ENCODE measurements at regions not wholly inside any gene's neighbourhood (a gene's known extent, or its start where the extent isn't known, plus 50 kb on each side); places are given as distances from the start of the nearest gene placed in this dataset.
"Not testable (repeated sequence)": the region's sequence is repeated elsewhere in the genome, so short reads cannot be mapped to it uniquely, and the experiment has no call there.

DNA sequence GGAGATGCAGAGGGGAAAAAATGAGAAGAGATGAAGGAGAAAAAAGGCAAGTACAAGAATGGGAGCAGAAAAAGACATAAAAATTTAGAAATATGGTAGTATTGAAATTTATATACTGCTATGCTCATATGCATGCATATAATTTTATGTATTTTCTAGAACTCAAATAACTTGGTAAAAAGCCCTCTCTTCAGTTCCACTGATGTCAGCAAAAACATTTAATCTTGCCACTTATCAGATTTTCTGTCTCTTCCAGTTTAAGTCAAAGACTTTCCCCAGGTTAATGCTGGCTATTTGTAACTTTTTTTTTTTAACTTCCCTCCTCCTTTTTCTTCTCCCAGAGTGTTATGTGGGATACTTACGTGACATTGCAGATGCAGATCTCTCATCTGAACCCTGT lies 617.5 kb upstream of the CPEB2 start:
- no peak for ATAC-seq
- intact Hi-C loops (cut with DNase I) = no loop called here

DNA sequence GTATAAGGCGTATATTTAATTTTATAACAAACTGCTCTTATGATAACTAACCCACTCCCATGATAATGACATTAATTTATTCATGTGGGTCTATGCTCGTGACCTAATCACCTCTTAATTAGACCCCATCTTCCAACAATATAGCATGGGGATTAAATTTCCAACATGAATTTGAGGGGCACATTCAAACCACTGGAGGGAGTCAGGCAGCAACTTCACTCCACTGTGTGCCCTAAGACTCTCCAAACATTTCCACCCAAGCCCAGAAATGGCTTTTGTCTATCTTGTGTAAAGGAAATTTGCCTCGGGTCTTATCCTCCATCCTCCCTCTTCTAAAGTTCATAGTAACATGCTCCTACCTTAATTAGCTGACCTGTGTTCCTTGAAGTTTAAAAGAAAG lies 616.1 kb upstream of the CPEB2 start:
- DNase-seq (ENCODE audit: missing footprints) (no peak), ATAC-seq (no peak)
- intact Hi-C loops (cut with DNase I) = no loop called here

More for the DNA sequence above, 617.5 kb upstream of the CPEB2 start:
- DNase-seq (ENCODE audit: missing footprints) = no peak

DNA sequence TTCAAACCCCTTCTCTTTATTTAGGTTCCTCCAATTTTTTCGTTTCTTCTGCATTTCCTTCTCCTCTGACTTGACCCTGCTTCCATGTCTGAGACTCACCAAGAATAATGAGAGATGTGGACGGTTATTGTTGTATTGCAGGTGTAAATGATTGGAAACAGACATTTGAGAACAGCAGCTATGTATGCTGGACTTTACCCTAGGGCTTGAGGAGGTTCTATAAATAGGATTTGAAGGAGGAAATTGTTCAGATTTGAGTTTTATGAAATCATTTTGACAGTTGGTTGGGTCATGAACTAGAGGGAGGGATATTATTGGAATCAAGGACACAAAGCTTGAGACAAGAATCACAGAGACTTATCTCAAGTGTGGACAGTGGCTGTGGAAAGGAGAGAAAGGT lies 614.6 kb upstream of the CPEB2 start:
- DNase-seq (ENCODE audit: missing footprints) (no peak), ATAC-seq (no peak)
- intact Hi-C loops (cut with DNase I) = no loop called here

DNA sequence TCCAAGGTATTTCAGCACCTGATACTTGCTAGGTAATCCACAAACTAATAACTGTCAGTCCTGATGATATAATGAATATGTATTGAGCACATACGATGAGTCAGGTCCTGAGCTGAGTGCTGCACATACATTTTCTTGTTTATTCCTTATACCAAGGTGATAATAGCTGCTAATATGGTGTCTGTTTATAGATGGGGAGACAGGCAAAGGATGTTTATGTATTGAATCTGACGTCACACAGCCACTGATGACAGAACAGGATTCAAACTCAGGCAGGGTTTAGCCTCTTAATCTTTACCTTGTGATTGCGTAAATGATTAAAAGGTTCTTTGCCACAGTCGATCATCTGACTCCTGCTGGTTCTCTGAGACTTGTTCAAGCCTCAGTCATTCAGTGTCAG lies 609.9 kb upstream of the CPEB2 start:
- no peak for DNase-seq (ENCODE audit: missing footprints)
- ATAC-seq = no peak
- intact Hi-C loops (cut with DNase I) = no loop called here

DNA sequence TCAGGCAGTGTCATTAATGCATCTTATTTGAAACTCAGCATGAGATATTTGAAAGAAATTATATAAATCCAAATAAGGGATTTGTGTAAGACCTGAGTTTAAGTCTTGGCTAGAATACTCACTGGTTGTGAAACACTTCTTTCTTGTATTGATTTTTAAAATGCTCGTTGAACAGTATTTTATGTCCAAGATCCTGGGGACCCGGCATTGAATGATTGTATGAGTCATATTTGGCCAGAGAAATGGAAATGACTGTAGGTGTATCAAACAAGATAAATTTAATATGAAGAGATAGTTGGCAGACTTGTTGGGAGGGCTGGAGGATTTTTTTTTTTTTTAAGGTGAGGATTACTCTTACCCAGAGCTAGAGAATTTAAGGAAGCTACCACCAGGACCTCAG lies 606.1 kb upstream of the CPEB2 start:
- ATAC-seq (no peak), DNase-seq (ENCODE audit: missing footprints) (no peak)
- intact Hi-C loops (cut with DNase I) = no loop called here

DNA sequence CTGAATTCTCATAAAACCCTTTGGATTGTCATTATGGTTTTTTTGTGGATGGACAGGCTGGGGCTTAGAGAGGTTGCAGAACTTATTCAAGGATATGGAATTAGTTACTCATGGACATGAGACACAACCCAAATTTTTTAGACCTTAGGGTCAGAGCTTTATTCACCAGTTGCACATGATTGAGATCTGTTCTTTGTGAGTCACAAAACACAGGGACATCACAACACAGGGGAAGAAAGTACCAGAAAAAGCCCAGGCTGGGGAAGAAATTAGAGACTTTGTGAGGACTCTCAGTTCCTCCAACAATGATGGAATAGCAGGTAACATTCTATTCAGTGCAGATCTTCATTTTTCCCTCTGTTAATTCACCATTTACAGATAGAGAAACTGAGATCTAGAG lies 602.4 kb upstream of the CPEB2 start:
- no peak for DNase-seq (ENCODE audit: missing footprints)
- ATAC-seq = no peak
- intact Hi-C loops (cut with DNase I) = no loop called here

DNA sequence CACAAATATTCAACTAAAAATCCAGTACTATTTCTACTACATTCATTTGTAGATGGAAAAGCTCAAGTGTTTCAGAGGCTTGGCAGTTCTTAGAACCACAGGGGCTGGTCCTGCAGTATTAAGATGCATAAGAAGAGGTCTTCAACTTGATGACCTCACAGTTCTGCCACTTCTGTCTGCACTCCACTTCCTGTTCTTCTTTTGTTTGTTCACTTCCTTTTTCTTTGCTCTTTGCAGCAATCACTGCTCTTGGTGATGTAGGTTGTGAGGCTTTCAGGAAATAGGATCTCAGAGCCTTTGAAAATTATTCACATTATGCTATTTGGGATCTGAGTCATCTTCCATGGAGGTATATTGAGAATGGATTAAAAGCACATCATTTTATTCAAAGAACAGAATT lies 602.0 kb upstream of the CPEB2 start:
- no peak for ATAC-seq
- intact Hi-C loops (cut with DNase I) = no loop called here
- DNase-seq (ENCODE audit: missing footprints) = no peak

DNA sequence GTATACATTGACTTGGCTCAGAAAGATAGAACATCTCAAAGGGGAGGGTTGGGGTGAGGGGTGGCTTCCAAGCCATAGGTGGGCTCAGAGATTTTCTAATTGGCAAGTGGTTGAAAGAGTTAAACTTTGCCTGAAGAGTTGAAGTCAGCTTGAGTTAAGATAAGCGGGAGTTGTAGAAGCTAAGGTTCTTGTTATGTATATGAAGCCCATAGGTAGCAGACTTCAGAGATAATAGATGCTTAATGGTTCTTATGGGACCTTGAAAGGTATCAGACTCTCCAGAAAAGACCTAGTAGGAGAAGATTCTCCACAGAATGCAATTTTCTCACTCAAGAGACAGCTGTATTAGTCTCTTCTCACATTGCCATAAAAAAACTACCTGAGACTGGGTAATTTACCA lies 599.1 kb upstream of the CPEB2 start:
- no peak for DNase-seq (ENCODE audit: missing footprints)
- no peak for ATAC-seq
- intact Hi-C loops (cut with DNase I) = no loop called here

DNA sequence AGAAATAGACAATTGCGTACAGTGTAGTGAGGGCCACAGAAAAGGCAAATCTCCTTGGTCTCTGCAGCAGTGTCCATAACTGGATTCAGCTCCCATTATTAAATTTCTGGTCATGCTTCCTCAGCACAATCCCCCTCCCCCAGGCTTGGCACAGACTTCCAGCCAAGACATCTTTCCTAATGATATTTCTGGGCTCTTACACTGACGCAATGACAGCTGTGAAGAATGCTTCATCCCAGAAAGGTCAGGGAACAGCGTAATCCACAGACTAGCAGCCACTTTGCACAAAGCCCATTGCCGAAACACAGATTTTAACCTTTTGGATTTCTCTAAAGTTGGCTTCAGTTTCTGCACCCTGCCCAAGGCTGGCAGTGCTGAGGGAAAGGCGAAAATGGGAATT lies 597.6 kb upstream of the CPEB2 start:
- no peak for DNase-seq (ENCODE audit: missing footprints)

DNA sequence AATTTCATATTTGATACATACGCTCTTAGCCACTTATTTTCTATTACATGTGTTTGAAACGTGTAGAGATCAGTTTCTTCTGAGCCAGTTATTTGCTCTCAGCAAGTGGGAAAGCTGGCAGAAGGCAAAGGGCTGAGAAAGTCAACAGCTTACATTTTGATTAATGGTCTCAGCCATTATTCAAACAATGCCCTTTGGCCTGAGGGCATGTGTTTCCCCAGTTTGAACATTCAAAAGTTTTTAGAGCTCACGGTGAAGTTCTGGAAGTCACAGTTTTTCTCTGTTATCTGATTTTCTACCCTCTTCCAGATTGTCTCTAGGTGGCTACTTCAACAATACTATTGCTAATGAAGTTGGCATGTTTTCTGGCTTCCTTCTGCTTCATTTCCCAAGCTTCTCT lies 591.8 kb upstream of the CPEB2 start:
- DNase-seq (ENCODE audit: missing footprints) (no peak), ATAC-seq (no peak)
- intact Hi-C loops (cut with DNase I) = no loop called here

More for the DNA sequence above, 597.6 kb upstream of the CPEB2 start:
- intact Hi-C loops (cut with DNase I) = no loop called here
- no peak for ATAC-seq

DNA sequence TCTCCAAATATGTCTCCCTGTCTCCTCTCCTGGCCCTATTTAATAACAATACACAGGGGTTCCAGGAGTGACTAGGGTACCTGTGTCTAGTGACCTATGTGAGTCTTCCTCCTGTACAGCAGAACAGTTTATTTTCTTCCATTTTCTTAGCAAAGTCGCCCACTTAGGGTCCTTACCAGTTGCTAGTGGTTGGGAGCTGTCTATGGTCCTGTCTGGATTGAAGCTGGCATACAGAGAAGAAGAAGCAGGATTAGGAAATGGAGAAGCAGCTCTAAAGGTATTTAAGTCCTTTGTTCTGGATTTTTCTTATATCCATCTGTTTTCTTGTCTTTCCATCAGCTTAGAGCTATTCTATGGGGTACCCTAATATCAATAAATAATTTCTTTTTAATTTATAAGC lies 587.1 kb upstream of the CPEB2 start:
- intact Hi-C loops (cut with DNase I) = no loop called here
- ATAC-seq (no peak), DNase-seq (ENCODE audit: missing footprints) (no peak)

DNA sequence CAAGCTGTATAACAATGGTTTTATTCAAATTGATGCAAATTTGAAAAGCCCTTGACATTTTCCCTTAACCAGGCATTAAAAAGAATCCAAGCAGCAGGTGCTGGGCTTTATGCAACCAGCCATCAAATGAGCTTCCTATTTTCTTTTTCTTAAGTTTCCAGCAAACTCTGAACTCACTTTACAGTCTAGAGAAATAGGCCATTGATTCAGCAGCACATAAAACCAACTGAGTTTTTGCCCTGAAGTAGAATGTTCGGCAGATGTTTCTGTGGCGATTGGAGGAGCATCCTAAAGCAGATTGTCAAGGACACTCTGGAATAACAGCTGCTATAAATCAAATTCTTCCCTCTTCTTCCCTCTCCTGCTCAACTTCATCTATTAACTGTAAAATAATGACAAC lies 582.8 kb upstream of the CPEB2 start:
- DNase-seq (ENCODE audit: missing footprints) = no peak
- ATAC-seq = no peak
- intact Hi-C loops (cut with DNase I) = no loop called here

DNA sequence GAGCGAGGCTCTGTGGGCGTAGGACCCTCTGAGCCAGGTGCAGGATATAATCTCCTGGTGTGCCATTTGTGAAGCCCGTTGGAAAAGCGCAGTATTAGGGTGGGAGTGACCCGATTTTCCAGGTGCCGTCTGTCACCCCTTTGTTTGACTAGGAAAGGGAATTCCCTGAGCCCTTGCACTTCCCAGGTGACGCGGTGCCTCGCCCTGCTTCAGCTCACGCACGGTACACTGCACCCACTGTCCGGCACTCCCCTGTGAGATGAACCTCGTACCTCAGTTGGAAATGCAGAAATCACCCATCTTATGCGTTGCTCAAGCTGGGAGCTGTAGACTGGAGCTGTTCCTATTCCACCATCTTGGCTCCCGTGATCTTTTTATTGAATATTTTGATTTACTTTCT lies 576.0 kb upstream of the CPEB2 start:
- DNase-seq (ENCODE audit: missing footprints); ATAC-seq; intact Hi-C loops (cut with DNase I): not testable (repeated sequence)

DNA sequence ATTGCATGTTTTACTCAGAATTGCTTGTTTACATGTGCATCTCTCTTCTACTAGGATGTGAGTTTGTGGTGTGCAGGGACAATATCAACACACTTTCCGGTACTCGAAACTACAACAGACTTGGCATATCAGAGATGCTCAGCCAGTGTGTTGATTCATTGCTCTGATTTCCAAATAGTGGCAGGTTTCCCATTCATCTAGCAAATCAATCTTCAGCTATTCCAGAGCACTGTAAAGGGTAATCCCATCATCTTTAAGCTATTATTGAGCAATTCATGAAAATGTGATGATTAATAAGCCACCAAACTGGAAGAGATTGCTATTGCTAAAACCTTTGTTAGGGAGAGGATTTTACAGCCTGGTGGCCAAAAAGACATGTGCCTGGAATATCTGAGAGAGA lies 574.2 kb upstream of the CPEB2 start:
- ATAC-seq (no peak), DNase-seq (ENCODE audit: missing footprints) (no peak)
- intact Hi-C loops (cut with DNase I) = no loop called here

DNA sequence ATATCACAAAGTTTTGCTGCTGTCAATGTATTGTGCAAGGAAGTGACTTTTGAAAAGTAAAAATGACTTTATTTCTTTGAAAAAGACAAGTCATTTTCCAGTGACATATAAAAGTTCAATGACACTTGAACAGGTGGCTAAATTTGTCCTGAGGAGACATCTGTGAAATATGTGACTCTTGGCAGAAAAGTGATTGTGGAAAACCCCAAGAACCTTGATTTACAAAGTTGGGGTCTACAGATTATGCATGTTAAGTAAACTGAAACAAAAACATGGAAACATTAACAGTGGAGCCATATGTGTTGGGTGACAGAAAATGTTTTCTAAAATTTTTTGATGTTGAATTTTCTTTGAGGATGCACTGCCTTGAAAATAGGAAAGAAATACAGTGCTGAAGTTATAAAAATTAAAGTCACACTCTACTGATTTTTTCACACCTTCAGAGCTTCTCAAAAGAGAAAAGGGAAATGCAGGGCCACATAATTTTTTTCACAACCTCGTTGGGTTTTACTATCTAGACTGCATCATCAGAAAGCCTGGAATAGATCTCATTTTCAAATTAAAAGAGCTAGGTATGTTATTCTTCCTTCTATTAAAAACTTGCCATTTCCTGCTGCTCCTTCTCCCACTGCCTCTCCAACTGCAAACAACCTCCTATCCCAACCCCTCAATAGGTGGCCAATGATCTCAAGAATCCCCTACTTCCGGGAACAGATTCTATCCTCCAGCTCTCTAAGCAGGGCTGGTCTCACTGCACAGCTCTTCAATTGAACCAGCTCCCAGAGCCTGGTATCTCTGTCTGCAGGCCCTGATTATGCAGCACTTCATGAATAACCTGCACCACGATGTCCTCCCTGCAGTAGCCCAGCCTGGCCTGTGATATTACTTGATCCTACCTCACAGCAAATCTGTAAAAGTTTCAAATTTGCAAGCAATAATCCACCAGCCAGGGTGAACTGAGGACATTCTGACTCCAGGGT lies 570.8 kb upstream of the CPEB2 start:
- DNase-seq (ENCODE audit: missing footprints) (no peak), ATAC-seq (peak; percentile 65)
- intact Hi-C loops (cut with DNase I) = no loop called here

DNA sequence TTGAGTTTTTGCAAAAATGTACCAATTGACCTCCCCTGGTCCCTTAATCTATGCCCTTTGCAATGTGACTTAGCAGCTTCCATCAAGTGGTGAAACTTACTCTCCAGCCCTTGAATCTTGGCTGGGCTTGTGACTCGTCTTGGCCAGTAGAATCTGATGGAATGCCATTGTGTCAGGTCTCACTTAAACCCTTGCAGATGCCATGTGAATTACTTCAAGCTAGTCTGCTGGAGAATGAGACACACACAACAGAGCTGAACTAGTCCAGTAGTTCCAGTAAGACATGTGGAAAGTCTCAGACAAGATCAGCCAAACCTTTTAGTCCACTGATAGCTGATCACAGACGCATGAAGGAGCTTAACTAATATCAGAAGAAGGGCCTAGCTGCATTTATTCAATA lies 567.8 kb upstream of the CPEB2 start:
- no peak for DNase-seq (ENCODE audit: missing footprints)
- ATAC-seq = peak; percentile 37
- intact Hi-C loops (cut with DNase I) = no loop called here

DNA sequence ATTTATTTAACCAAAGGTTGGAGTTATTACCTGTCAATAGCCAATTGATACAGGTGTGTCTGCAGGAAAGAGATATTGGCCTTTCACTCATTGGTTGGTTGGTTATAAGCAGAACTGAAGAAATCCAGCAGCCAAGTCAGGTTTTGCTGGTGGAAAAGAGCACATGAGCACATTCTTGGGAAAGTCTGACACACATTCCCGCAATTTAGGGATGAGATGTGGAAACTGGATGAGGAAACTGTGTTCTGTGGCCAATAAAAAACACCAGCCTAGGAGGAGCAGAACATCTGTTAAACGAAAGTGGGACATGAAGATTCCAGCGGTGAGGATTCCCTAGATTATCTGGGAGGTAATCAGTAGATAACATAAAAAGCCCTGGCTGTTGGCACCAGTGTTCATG lies 567.4 kb upstream of the CPEB2 start:
- intact Hi-C loops (cut with DNase I) = no loop called here
- DNase-seq (ENCODE audit: missing footprints) (no peak), ATAC-seq (no peak)

DNA sequence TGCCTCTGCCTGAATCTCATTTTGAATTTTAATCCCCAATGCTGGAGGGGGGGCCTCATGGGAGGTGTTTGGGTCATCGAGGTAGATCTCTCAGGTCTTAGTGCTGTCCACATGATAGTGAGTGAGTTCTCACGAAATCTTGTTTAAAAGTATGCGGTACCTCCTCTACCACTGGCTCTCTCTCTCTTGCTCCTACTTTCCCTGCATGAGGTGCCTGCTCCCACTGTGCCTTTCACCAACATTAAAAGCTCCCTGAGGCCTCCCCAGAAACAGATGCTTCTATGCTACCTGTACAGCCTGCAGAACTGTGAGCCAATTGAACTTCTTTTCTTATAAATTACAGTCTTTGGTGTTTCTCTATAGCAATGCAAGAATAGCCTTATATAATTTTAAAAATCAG lies 560.7 kb upstream of the CPEB2 start:
- no peak for DNase-seq (ENCODE audit: missing footprints)
- no peak for ATAC-seq
- intact Hi-C loops (cut with DNase I) = no loop called here

DNA sequence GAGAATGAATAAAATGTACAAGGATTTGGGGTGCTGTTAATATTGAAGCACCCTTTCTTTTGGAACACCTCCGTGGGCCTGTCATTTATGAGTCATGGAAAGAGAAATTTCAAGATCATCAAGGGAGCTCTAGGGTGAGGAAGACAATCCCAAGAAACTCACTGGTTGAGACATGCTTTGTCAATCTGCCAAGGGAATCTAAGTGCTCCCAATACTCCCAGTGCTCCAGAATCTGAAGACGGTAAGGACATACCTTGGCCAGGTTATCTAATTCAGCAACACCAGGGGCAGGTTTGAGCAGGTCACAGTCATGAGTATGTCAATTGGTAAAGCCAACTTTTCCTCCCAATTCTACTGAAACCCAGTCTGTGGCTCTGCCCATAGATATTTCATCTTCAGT lies 556.4 kb upstream of the CPEB2 start:
- no peak for DNase-seq (ENCODE audit: missing footprints)
- ATAC-seq = no peak

DNA sequence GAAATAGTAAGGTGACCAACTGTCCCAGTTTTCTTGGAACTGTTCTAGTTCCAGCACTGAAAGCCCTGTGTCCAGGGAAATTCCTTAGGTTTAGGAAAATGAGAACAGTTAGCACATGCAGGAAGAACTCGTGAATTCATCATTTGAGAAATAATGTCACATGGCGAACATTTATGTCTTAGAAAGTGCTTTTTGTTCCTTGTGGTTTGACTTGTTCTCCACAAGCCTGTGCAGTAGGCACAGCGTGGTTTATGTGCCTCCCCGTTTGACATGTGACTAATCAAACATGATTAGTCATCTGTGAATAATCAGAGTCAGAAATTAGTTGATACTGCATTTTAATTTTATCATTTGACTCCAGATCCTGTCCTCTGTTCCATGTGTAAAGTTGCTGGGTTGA lies 556.0 kb upstream of the CPEB2 start:
- no peak for DNase-seq (ENCODE audit: missing footprints)
- ATAC-seq = no peak
- intact Hi-C loops (cut with DNase I) = no loop called here

More for the DNA sequence above, 556.4 kb upstream of the CPEB2 start:
- intact Hi-C loops (cut with DNase I) = no loop called here

DNA sequence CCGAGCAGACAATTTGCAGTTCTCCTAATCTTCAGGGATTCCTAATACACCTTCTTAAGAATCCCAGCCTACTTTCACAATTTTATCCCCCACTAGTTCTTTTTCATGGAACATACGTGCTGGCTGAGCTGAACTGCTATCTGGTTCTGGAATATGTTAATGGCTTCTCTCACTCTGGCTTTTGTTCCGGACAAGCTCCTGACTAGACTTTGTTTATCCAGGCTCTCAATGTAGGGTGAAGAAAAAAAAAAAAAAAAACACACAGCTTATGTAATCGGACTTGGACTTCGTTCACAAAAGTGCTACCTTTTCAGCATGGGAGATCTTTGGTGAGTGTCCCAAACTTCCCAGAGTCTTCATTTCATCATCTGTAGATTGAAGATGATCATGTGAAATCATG lies 555.4 kb upstream of the CPEB2 start:
- no peak for ATAC-seq
- intact Hi-C loops (cut with DNase I) = no loop called here
- DNase-seq (ENCODE audit: missing footprints) = no peak

Data from Right ventricle myocardium inferior (tissue), 1 donor.